HG03175 (cell line): ENCODE measurements at regions not wholly inside any gene's neighbourhood (a gene's known extent, or its start where the extent isn't known, plus 50 kb on each side); places are given as distances from the start of the nearest gene placed in this dataset.

Source experiments
- ATAC-seq: cut with Tn5 transposase; IDR thresholded peaks from one replicate; pipeline ENCODE4 v1.9.1; 2021; ENCODE audit warnings: mild to moderate bottlenecking, moderate library complexity; ENCODE audit not compliant: unreplicated experiment

- ATAC-seq: no peak
These were observed 66.8 kb upstream of the ANK2 start for GRCh38 chr4:112982680-112983079.

DNA sequence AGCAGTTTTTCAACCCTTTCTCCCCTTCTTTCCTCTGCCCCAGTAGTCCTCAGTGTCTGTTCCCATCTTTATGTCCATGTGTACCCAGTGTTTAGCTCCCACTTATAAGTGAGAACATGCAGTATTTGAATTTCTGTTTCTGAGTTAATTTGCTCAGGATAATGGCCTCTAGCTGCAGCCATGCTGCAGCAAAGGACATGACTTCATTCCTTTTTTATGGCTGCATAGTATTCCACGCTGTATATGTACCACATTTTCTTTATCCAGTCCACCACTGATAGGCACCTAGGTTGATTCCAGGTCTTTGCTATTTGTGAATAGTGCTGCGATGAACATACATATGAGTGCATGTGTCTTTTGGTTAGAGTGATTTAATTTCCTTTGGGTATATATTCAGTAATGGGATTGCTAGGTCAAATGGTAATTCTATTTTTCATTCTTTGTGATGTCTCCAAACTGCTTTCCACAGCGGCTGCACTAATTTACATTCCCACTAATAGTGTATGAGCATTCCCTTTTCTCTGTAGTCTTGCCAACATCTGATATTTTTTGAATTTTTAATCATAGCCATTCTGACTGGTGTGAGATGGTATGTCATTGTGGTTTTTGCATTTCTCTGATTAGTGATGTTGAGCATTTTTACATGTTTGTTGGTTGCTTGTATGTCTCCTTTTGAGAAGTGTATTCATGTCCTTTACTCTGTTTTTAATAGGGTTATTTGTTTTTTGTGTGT, 54.6 kb upstream of the ANK2 start:
- no peak for ATAC-seq
